OCI-M1 (cell line): ENCODE measurements at regions not wholly inside any gene's neighbourhood (a gene's known extent, or its start where the extent isn't known, plus 50 kb on each side); places are given as distances from the start of the nearest gene placed in this dataset.
"Not testable (repeated sequence)": the region's sequence is repeated elsewhere in the genome, so short reads cannot be mapped to it uniquely, and the experiment has no call there.

ENCODE experiments used
- DNase-seq: peaks from one replicate; lab custom pipeline; 2025; lab: John Stamatoyannopoulos, UW

- no peak for DNase-seq
Observed at GRCh38 chr10:118805146-118805545, 50.4 kb upstream of the CACUL1 start.

- DNase-seq = no peak
Observed at GRCh38 chr10:118807512-118808305, 52.9 kb upstream of the CACUL1 start.

GRCh38 chr10:118808601-118809356 lies 54.0 kb upstream of the CACUL1 start:
- DNase-seq = no peak

- no peak for DNase-seq
Observed at GRCh38 chr10:118809357-118810220, 54.8 kb upstream of the CACUL1 start.

- DNase-seq = no peak
Observed at GRCh38 chr10:118810796-118811505, 56.2 kb upstream of the CACUL1 start.

- no peak for DNase-seq
Observed at GRCh38 chr10:118811675-118812392, 57.1 kb upstream of the CACUL1 start.

GRCh38 chr10:118812393-118812740 lies 57.6 kb upstream of the CACUL1 start:
- DNase-seq = no peak

GRCh38 chr10:118813001-118813400 lies 58.2 kb upstream of the CACUL1 start:
- not testable (repeated sequence) for DNase-seq

- DNase-seq = no peak
Observed at GRCh38 chr10:118816471-118817168, 61.9 kb upstream of the CACUL1 start.

GRCh38 chr10:118817328-118818068 lies 62.7 kb upstream of the CACUL1 start:
- DNase-seq = no peak

- no peak for DNase-seq
Observed at GRCh38 chr10:118818621-118819221, 64.0 kb upstream of the CACUL1 start.

GRCh38 chr10:118820326-118821116 lies 65.8 kb upstream of the CACUL1 start:
- no peak for DNase-seq

- no peak for DNase-seq
Observed at GRCh38 chr10:118823256-118823907, 68.6 kb upstream of the CACUL1 start.

- no peak for DNase-seq
Observed at GRCh38 chr10:118827053-118827452, 72.3 kb upstream of the CACUL1 start.

GRCh38 chr10:118827466-118828155 lies 72.8 kb upstream of the CACUL1 start:
- peak; percentile 14 for DNase-seq

- peak; percentile 21 for DNase-seq
Observed at GRCh38 chr10:118832241-118832651, 77.5 kb upstream of the CACUL1 start.

GRCh38 chr10:118834370-118834769 lies 79.6 kb upstream of the CACUL1 start:
- not testable (repeated sequence) for DNase-seq
